ENCODE measurements at regions not wholly inside any gene's neighbourhood (a gene's known extent, or its start where the extent isn't known, plus 50 kb on each side); places are given as distances from the start of the nearest gene placed in this dataset.

GRCh38 chr7:68518060-68518459 is 1080.2 kb upstream of the AUTS2 start:
- DNase-seq, result no peak

GRCh38 chr7:68524126-68524525 is 1074.1 kb upstream of the AUTS2 start:
- no peak for DNase-seq

GRCh38 chr7:68529221-68529620 is 1069.1 kb upstream of the AUTS2 start:
- DNase-seq, result no peak

GRCh38 chr7:68535266-68535665 is 1063.0 kb upstream of the AUTS2 start:
- DNase-seq, result no peak

GRCh38 chr7:68537051-68537773 is 1061.1 kb upstream of the AUTS2 start:
- no peak for DNase-seq

- DNase-seq, result no peak
These were observed 1060.6 kb upstream of the AUTS2 start for GRCh38 chr7:68537774-68538071.

- DNase-seq, result no peak
These were observed 1055.4 kb upstream of the AUTS2 start for GRCh38 chr7:68542831-68543230.

GRCh38 chr7:68544851-68545250 is 1053.4 kb upstream of the AUTS2 start:
- DNase-seq, result no peak

GRCh38 chr7:68547181-68547580 is 1051.1 kb upstream of the AUTS2 start:
- DNase-seq, result no peak

- DNase-seq, result no peak
These were observed 1050.5 kb upstream of the AUTS2 start for GRCh38 chr7:68547799-68548198.

GRCh38 chr7:68550027-68550426 is 1048.2 kb upstream of the AUTS2 start:
- DNase-seq, result no peak

- DNase-seq, result no peak
These were observed 1047.6 kb upstream of the AUTS2 start for GRCh38 chr7:68550635-68551034.

- no peak for DNase-seq
These were observed 1041.7 kb upstream of the AUTS2 start for GRCh38 chr7:68556537-68556936.

GRCh38 chr7:68559518-68559917 is 1038.8 kb upstream of the AUTS2 start:
- DNase-seq, result no peak

- no peak for DNase-seq
These were observed 1035.9 kb upstream of the AUTS2 start for GRCh38 chr7:68562323-68562899.

- DNase-seq, result no peak
These were observed 1033.8 kb upstream of the AUTS2 start for GRCh38 chr7:68564306-68565135.

- no peak for DNase-seq
These were observed 1027.0 kb upstream of the AUTS2 start for GRCh38 chr7:68571286-68571685.

GRCh38 chr7:68573271-68574005 is 1024.8 kb upstream of the AUTS2 start:
- no peak for DNase-seq

GRCh38 chr7:68576366-68576765 is 1021.9 kb upstream of the AUTS2 start:
- no peak for DNase-seq

GRCh38 chr7:68581417-68581816 is 1016.9 kb upstream of the AUTS2 start:
- no peak for DNase-seq

- DNase-seq, result no peak
These were observed 1010.7 kb upstream of the AUTS2 start for GRCh38 chr7:68587599-68587998.

GRCh38 chr7:68601826-68602225 is 996.4 kb upstream of the AUTS2 start:
- DNase-seq, result no peak

- no peak for DNase-seq
These were observed 993.7 kb upstream of the AUTS2 start for GRCh38 chr7:68604541-68604940.

- no peak for DNase-seq
These were observed 987.6 kb upstream of the AUTS2 start for GRCh38 chr7:68610701-68611100.

Data from stimulated activated CD4-positive, alpha-beta T cell treated with anti-CD3 and anti-CD28 coated beads, Interleukin-15, amount 100 ng/mL, for 24 hours (primary cell).